Activated B cell treated with CpG ODN at 0.5 μM for 24 hours (primary cell): ENCODE measurements at regions not wholly inside any gene's neighbourhood (a gene's known extent, or its start where the extent isn't known, plus 50 kb on each side); places are given as distances from the start of the nearest gene placed in this dataset.

Source experiments
- ATAC-seq: fragments of 200-7000 bp; cut with Tn5 transposase; one replicate; pipeline ENCODE4 v1.10.0; 2021; ENCODE audit warnings: low read depth, mild to moderate bottlenecking, moderate library complexity
- CTCF ChIA-PET: fragments of 350-600 bp; sonication (Branson Sonifier 250); formaldehyde crosslinking; loops from one replicate; lab custom pipeline; 2021; ENCODE audit warnings: antibody characterized with exemption; lab: Charles Lee
- POLR2A ChIA-PET: fragments of 350-600 bp; sonication (Branson Sonifier 250); formaldehyde crosslinking; loops from one replicate; lab custom pipeline; 2021; ENCODE audit warnings: antibody characterized with exemption; lab: Charles Lee
- DNase-seq: peaks from one replicate; pipeline ENCODE4 v3.0.0; 2022
- H3K27ac Mint-ChIP-seq: one replicate; pipeline ENCODE4 v1.8.0; 2020; ENCODE audit warnings: mixed read lengths
- H3K27me3 Mint-ChIP-seq: one replicate; pipeline ENCODE4 v1.8.0; 2021; ENCODE audit warnings: mixed read lengths
- H3K36me3 Mint-ChIP-seq: one replicate; pipeline ENCODE4 v1.8.0; 2021; ENCODE audit warnings: low read depth, mixed read lengths
- H3K4me1 Mint-ChIP-seq: one replicate; pipeline ENCODE4 v1.8.0; 2021; ENCODE audit warnings: mixed read lengths
- H3K4me3 Mint-ChIP-seq: one replicate; pipeline ENCODE4 v1.8.0; 2020; ENCODE audit warnings: mild to moderate bottlenecking, mixed read lengths
- H3K9me3 Mint-ChIP-seq: one replicate; pipeline ENCODE4 v1.8.0; 2020; ENCODE audit warnings: mixed read lengths
- intact Hi-C: fragments of 100-400 bp; cut with micrococcal nuclease; formaldehyde crosslinking; loops from one replicate; pipeline ENCODE4 v1.15.1; 2024
- TF ChIP-seq, protein P1 (sequence below): fragments of 200-600 bp; IDR thresholded peaks from one replicate; pipeline ENCODE4 v1.8.0; 2022; ENCODE audit warnings: antibody characterized with exemption, mild to moderate bottlenecking

- no peaks in the 10 kb centered on the region for H3K36me3 Mint-ChIP-seq
- CTCF ChIA-PET: no interaction called here
- no peaks in the 10 kb centered on the region for H3K4me1 Mint-ChIP-seq
- TF ChIP-seq, protein P1, sequence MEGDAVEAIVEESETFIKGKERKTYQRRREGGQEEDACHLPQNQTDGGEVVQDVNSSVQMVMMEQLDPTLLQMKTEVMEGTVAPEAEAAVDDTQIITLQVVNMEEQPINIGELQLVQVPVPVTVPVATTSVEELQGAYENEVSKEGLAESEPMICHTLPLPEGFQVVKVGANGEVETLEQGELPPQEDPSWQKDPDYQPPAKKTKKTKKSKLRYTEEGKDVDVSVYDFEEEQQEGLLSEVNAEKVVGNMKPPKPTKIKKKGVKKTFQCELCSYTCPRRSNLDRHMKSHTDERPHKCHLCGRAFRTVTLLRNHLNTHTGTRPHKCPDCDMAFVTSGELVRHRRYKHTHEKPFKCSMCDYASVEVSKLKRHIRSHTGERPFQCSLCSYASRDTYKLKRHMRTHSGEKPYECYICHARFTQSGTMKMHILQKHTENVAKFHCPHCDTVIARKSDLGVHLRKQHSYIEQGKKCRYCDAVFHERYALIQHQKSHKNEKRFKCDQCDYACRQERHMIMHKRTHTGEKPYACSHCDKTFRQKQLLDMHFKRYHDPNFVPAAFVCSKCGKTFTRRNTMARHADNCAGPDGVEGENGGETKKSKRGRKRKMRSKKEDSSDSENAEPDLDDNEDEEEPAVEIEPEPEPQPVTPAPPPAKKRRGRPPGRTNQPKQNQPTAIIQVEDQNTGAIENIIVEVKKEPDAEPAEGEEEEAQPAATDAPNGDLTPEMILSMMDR: no peak
- DNase-seq: no peak
- H3K4me3 Mint-ChIP-seq: no peak overlapping the region
- no peak for ATAC-seq
- POLR2A ChIA-PET: no interaction called here
- H3K27ac Mint-ChIP-seq: no peak overlapping the region
- H3K9me3 Mint-ChIP-seq: peaks cover 2% of the 10 kb centered on the region
- no peaks in the 10 kb centered on the region for H3K27me3 Mint-ChIP-seq
- intact Hi-C loops: no loop called here
These were observed 622.3 kb upstream of the CHORDC1 start for GRCh38 chr11:90845126-90845525.

DNA sequence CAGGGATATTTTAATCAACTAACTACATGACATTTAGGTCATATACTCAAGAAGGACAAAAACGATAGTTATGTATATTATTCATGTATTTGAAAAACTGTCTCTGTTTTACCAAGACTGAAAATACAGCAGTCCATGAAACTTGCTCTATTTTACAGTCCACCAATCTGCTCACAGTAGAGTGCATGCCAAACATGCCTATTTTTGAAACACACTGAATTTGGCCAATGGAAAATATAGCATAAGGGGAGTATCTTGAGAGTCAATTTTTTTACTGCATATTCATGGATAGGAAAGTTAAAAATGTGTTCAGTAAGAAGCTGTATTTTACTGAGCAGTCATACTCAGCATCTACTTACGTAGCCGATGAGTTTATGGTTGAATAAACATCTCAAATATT, 621.2 kb upstream of the CHORDC1 start:
- intact Hi-C loops: no loop called here
- ChIA-PET POLR2A (no interaction called here), CTCF (no interaction called here)
- Mint-ChIP-seq H3K4me1 (no peaks in the 10 kb centered on the region), H3K27me3 (no peaks in the 10 kb centered on the region), H3K9me3 (peaks cover 2% of the 10 kb centered on the region), H3K36me3 (no peaks in the 10 kb centered on the region), H3K27ac (no peak overlapping the region), H3K4me3 (no peak overlapping the region)
- no peak for DNase-seq
- TF ChIP-seq, protein P1: no peak
- ATAC-seq: no peak

DNA sequence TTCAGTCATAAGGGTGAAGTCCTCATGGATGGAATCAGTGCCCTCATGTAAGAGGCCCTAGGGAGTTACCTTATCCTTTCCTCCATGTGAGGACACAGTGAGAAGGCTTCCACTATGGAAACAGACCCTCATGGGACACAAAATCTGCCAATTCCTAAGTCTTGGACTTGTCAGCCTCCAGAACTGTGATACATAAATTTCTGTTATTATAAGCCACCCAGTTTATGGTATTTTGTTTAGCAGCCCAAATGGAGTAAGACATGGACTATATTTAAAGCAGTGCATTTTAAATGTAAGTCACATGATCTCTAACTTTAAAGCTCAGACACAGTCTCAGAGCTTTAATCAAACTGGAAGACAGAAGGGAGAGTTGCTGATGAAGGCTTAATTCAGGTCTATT, 619.8 kb upstream of the CHORDC1 start:
- intact Hi-C loops: no loop called here
- Mint-ChIP-seq H3K4me3 (no peak overlapping the region), H3K4me1 (no peaks in the 10 kb centered on the region), H3K27ac (no peak overlapping the region), H3K27me3 (no peaks in the 10 kb centered on the region), H3K9me3 (peaks cover 2% of the 10 kb centered on the region), H3K36me3 (no peaks in the 10 kb centered on the region)
- DNase-seq (no peak), ATAC-seq (no peak)
- ChIA-PET CTCF (no interaction called here), POLR2A (no interaction called here)
- TF ChIP-seq, protein P1: no peak

GRCh38 chr11:90840071-90840470, 617.2 kb upstream of the CHORDC1 start:
- no peak for ATAC-seq
- TF ChIP-seq, protein P1: no peak
- no peak overlapping the region for H3K4me3 Mint-ChIP-seq
- no peaks in the 10 kb centered on the region for H3K4me1 Mint-ChIP-seq
- DNase-seq: no peak
- H3K9me3 Mint-ChIP-seq: peaks cover 6% of the 10 kb centered on the region
- intact Hi-C loops: no loop called here
- ChIA-PET CTCF (no interaction called here), POLR2A (no interaction called here)
- no peak overlapping the region for H3K27ac Mint-ChIP-seq
- H3K27me3 Mint-ChIP-seq: no peaks in the 10 kb centered on the region
- no peaks in the 10 kb centered on the region for H3K36me3 Mint-ChIP-seq

- intact Hi-C loops: no loop called here
- TF ChIP-seq, protein P1: no peak
- no peak overlapping the region for H3K27ac Mint-ChIP-seq
- no peak overlapping the region for H3K4me3 Mint-ChIP-seq
- POLR2A ChIA-PET: no interaction called here
- H3K36me3 Mint-ChIP-seq: no peaks in the 10 kb centered on the region
- no peak for ATAC-seq
- no peak for DNase-seq
- peaks cover 4% of the 10 kb centered on the region for H3K9me3 Mint-ChIP-seq
- H3K27me3 Mint-ChIP-seq: no peaks in the 10 kb centered on the region
- CTCF ChIA-PET: no interaction called here
- H3K4me1 Mint-ChIP-seq: no peaks in the 10 kb centered on the region
These were observed 613.2 kb upstream of the CHORDC1 start for GRCh38 chr11:90836031-90836430.
